AG04449 (cell line): ENCODE measurements at regions not wholly inside any gene's neighbourhood (a gene's known extent, or its start where the extent isn't known, plus 50 kb on each side); places are given as distances from the start of the nearest gene placed in this dataset.
"Not testable (repeated sequence)": the region's sequence is repeated elsewhere in the genome, so short reads cannot be mapped to it uniquely, and the experiment has no call there.

ENCODE experiments used
- CTCF ChIA-PET: fragments of 350-600 bp; formaldehyde crosslinking; extraction: SDS; loops from one replicate; lab custom pipeline; 2021; ENCODE audit warnings: antibody characterized with exemption; lab: Yijun Ruan, JAX
- POLR2A ChIA-PET: fragments of 400-600, 350-600 bp; formaldehyde crosslinking; extraction: SDS; loops from one replicate; lab custom pipeline; 2020; ENCODE audit warnings: antibody characterized with exemption, inconsistent platforms; lab: Yijun Ruan, JAX
- DNase-seq: peaks from one replicate; pipeline ENCODE4 v3.0.0-alpha.2; 2010; ENCODE audit warnings: low read depth, low spot score
- H3K4me3 ChIP-seq: 2 replicates; pipeline ENCODE4 v1.5.1; 2011; ENCODE audit warnings: low read depth, mild to moderate bottlenecking, control low read depth, low read length
- CTCF ChIP-seq: IDR thresholded peaks from one replicate; pipeline ENCODE4 v1.5.1; 2011; ENCODE audit warnings: mild to moderate bottlenecking, moderate library complexity, low read length, control low read depth, inconsistent platforms; ENCODE audit not compliant: insufficient read depth; ENCODE audit errors: missing control alignments

GRCh38 chr12:72901685-72902084 is 629.5 kb downstream of the TRHDE start:
- TF ChIP-seq CTCF, result no peak
- ChIA-PET POLR2A (no interaction called here), CTCF (no interaction called here)
- DNase-seq, result no peak
- no peak overlapping the region for H3K4me3 ChIP-seq

GRCh38 chr12:72925716-72926115 is 653.5 kb downstream of the TRHDE start:
- no peak for TF ChIP-seq CTCF
- no peak overlapping the region for H3K4me3 ChIP-seq
- CTCF ChIA-PET, result no interaction called here
- DNase-seq, result no peak
- POLR2A ChIA-PET, result no interaction called here

- DNase-seq, CTCF ChIA-PET, POLR2A ChIA-PET, H3K4me3 ChIP-seq: not testable (repeated sequence)
Measured at GRCh38 chr12:72931838-72932237, 659.7 kb downstream of the TRHDE start.

GRCh38 chr12:72937486-72937885 is 665.3 kb downstream of the TRHDE start:
- CTCF ChIA-PET, result no interaction called here
- no peak for DNase-seq
- POLR2A ChIA-PET, result no interaction called here
- no peak overlapping the region for H3K4me3 ChIP-seq
- TF ChIP-seq CTCF, result no peak

GRCh38 chr12:72957454-72957853 is 685.3 kb downstream of the TRHDE start:
- no peak for TF ChIP-seq CTCF
- DNase-seq, result no peak
- ChIA-PET POLR2A (no interaction called here), CTCF (no interaction called here)
- no peak overlapping the region for H3K4me3 ChIP-seq

GRCh38 chr12:72966684-72967083 is 694.5 kb downstream of the TRHDE start:
- POLR2A ChIA-PET, result no interaction called here
- no peak for TF ChIP-seq CTCF
- CTCF ChIA-PET, result no interaction called here
- DNase-seq, result no peak
- no peak overlapping the region for H3K4me3 ChIP-seq

GRCh38 chr12:72974954-72975555 is 702.9 kb downstream of the TRHDE start:
- POLR2A ChIA-PET, result no interaction called here
- DNase-seq, result no peak
- CTCF ChIA-PET, result no interaction called here
- TF ChIP-seq CTCF, result no peak
- no peak overlapping the region for H3K4me3 ChIP-seq
